ENCODE measurements at regions not wholly inside any gene's neighbourhood (a gene's known extent, or its start where the extent isn't known, plus 50 kb on each side); places are given as distances from the start of the nearest gene placed in this dataset.

DNA sequence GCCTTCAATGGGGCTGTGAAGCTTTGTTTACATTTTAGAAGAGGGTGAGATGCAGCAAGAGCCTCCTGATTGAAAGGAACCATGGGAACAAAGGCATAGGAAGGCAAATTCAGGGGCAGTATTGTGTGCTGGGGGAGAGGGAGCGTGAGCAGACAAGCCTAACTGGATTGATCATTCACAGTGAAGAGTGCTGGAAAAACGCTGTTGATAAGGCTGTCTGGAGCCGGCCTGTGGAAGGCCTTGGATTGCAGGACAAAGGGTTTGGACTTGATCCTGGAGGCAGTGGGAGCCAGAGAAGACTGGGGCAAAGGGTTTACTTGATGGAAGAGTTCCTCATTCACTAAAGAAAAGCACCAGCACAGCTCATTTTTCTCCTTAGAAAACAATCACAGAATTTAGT lies 160.5 kb downstream of the PAH start:
- TF ChIP-seq, protein P1, sequence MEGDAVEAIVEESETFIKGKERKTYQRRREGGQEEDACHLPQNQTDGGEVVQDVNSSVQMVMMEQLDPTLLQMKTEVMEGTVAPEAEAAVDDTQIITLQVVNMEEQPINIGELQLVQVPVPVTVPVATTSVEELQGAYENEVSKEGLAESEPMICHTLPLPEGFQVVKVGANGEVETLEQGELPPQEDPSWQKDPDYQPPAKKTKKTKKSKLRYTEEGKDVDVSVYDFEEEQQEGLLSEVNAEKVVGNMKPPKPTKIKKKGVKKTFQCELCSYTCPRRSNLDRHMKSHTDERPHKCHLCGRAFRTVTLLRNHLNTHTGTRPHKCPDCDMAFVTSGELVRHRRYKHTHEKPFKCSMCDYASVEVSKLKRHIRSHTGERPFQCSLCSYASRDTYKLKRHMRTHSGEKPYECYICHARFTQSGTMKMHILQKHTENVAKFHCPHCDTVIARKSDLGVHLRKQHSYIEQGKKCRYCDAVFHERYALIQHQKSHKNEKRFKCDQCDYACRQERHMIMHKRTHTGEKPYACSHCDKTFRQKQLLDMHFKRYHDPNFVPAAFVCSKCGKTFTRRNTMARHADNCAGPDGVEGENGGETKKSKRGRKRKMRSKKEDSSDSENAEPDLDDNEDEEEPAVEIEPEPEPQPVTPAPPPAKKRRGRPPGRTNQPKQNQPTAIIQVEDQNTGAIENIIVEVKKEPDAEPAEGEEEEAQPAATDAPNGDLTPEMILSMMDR (IDR thresholded peaks at IDR 0.05; ENCODE audit: poor library complexity) = no peak
- no peak for TF ChIP-seq EZH2 (IDR thresholded peaks at IDR 0.05; ENCODE audit: borderline replicate concordance)

All from hepatocyte (in vitro differentiated cells).